ENCODE measurements at regions not wholly inside any gene's neighbourhood (a gene's known extent, or its start where the extent isn't known, plus 50 kb on each side); places are given as distances from the start of the nearest gene placed in this dataset.

DNA sequence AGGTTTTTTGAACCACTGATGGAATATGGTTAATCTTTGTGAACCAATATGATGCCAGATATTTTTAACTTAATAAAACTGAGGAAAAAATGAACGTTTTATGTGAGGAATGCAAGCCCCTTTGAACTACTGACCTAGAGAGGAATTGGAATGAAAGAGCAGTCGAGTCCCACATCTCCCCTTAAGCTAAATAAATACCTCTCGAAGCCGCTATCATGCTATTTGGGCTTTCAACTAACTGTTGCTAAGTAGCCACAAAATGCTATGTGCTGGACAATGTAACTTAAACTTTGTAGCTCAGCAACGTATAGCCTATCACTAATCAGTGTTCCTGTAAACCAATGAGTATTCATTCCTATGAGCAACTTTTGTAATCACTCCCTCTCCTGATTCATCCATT, 1037.2 kb downstream of the SQOR start:
- no peaks in the 10 kb centered on the region for H3K36me3 Mint-ChIP-seq (ENCODE audit: low read depth)

DNA sequence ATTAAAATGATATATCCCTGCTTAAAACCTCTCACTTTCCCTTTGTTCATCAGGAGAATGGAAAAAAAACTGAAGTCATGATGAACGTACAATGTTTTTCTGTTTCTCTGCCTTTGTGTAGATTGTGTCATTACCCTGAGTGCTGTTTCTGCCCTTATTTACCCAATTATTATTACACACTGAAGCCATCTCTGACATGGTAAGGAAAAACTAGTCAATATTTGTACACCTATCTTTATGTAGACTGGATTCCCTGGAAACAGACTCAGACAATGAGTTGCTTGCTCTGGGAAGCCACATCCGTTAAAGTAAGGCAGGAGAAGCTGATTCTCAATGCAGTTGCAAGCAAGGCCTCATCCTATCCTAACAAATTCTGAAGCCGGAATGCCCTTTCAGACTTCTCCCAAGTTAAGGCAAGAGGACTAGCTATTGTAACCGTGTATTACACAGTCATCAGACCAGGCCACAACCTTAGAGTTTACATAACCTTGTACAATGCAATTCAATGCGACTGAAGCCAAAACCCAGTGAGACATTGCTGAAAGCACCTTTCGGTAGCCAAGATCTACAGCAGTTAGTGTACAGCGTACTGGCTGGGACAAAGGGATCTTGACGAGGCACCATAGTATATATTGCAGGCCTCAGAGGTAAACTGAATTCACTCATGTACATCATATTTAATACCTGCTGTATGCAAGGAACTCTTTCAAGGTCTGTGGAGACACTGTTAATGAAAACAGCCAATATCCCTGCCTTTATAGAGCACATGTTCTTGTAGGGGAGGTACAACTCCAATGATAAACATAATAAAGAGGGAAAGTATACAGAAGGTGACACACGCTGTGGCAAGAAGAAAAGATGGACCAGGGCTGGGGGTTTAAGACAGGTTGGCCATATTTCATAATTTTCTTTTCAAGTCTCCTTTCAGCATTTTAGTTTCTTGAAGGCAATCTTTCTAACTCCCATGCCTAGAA, 1040.8 kb upstream of the SEMA6D start:
- no peak for ATAC-seq (replicated peaks)
- H3K27ac Mint-ChIP-seq: no peak overlapping the region
- H3K9me3 Mint-ChIP-seq: peaks cover 7% of the 10 kb centered on the region
- H3K4me1 Mint-ChIP-seq: no peaks in the 10 kb centered on the region
- no peaks in the 10 kb centered on the region for H3K36me3 Mint-ChIP-seq (ENCODE audit: low read depth)
- no peaks in the 10 kb centered on the region for H3K27me3 Mint-ChIP-seq
- no peak overlapping the region for H3K4me3 Mint-ChIP-seq

More for the DNA sequence above, 1037.2 kb downstream of the SQOR start:
- no peak for ATAC-seq (replicated peaks)
- H3K4me1 Mint-ChIP-seq: no peaks in the 10 kb centered on the region
- peaks cover 12% of the 10 kb centered on the region for H3K9me3 Mint-ChIP-seq
- no peak overlapping the region for H3K4me3 Mint-ChIP-seq
- H3K27me3 Mint-ChIP-seq: no peaks in the 10 kb centered on the region
- H3K27ac Mint-ChIP-seq: no peak overlapping the region

DNA sequence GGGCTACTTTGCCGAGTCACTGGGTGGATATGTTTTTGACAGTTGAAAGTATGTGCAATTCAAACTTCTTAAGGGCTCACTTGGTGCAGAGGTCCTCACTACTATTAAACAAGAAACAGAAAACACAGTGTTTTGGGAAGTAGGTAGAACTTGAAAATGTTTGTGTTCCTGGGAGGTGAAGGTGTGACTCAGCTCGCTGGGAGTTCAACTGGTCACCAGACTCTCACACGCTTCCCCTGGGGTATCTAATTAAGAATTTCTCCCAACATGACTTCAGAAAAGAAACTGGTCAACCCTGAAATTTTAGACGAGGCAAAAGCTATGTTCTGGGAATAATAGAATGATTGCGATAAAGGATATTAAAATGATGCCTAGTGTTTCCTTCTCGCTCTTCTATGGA, 1039.8 kb upstream of the SEMA6D start:
- Mint-ChIP-seq H3K9me3 (peaks cover 4% of the 10 kb centered on the region), H3K27me3 (no peaks in the 10 kb centered on the region), H3K4me3 (no peak overlapping the region), H3K4me1 (no peaks in the 10 kb centered on the region), H3K36me3 (ENCODE audit: low read depth) (no peaks in the 10 kb centered on the region), H3K27ac (no peak overlapping the region)
- ATAC-seq (replicated peaks): no peak

DNA sequence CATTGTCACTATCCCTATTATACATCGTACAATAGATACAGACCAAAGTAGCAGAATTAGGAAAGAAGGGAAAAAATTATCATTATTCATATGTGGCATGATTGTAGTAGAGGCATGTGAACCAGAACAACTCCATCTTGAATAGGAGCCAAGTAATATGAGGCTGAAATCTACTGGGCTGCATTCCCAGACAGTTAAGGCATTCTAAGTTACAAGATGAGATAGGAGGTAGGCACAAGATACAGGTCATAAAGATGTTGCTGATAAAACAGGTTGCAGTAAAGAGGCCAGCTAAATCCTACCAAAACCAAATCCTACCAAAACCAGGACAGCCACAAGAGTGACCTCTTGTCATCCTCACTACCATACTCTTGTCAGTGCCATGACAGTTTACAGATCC, 1035.4 kb upstream of the SEMA6D start:
- no peak for ATAC-seq (replicated peaks)
- Mint-ChIP-seq H3K27ac (no peak overlapping the region), H3K4me1 (no peaks in the 10 kb centered on the region), H3K9me3 (no peaks in the 10 kb centered on the region), H3K4me3 (no peak overlapping the region), H3K27me3 (no peaks in the 10 kb centered on the region), H3K36me3 (ENCODE audit: low read depth) (no peaks in the 10 kb centered on the region)

DNA sequence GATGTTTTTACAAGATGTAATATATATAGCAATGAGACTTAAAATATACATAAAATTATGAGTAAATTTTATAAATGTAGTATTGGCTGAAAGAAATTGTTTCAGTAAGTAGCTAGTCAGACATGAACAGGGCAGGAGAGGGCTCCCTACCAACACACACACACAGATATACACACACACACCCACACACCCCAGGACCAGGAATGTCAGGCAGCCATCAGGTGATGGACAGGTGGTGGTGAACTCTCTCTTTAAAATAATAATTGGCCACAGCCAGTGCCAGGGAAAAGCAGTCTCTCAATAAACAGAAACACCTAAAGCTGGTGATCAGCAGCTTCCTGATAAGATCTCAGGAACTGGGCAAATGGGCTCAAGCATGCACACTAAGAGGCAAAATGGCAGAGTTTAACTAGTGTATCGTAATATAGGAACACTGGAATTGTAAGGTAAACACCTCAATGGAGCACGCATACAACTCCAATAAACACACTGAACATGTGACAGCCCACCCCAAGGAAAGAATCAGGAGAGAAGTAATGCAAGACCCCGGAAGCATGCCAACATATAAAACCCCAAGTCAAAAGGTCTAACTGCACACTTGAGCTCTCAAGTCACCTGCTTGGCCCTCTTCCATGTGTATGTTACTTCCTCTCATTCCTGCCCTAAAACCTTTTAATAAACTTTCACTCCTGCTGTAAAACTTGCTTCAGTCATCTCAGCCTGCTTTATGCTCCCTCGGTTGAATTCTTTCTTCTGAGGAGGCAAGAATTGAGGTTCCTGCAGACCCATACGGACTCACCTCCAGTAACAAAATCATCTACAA, 1034.1 kb upstream of the SEMA6D start:
- Mint-ChIP-seq H3K4me3 (no peak overlapping the region), H3K27ac (no peak overlapping the region), H3K27me3 (no peaks in the 10 kb centered on the region), H3K36me3 (ENCODE audit: low read depth) (no peaks in the 10 kb centered on the region), H3K4me1 (no peaks in the 10 kb centered on the region), H3K9me3 (peaks cover 1% of the 10 kb centered on the region)
- no peak for ATAC-seq (replicated peaks)

- H3K4me1 Mint-ChIP-seq: no peaks in the 10 kb centered on the region
- H3K27ac Mint-ChIP-seq: no peak overlapping the region
- no peaks in the 10 kb centered on the region for H3K36me3 Mint-ChIP-seq (ENCODE audit: low read depth)
- no peak for ATAC-seq (replicated peaks)
- no peak overlapping the region for H3K4me3 Mint-ChIP-seq
- no peaks in the 10 kb centered on the region for H3K27me3 Mint-ChIP-seq
- peaks cover 3% of the 10 kb centered on the region for H3K9me3 Mint-ChIP-seq
These were observed 1032.2 kb upstream of the SEMA6D start for GRCh38 chr15:46685096-46685495.

GRCh38 chr15:46685681-46686080, 1031.6 kb upstream of the SEMA6D start:
- H3K27ac Mint-ChIP-seq: no peak overlapping the region
- no peaks in the 10 kb centered on the region for H3K27me3 Mint-ChIP-seq
- H3K36me3 Mint-ChIP-seq (ENCODE audit: low read depth): no peaks in the 10 kb centered on the region
- ATAC-seq (replicated peaks): no peak
- no peak overlapping the region for H3K4me3 Mint-ChIP-seq
- H3K4me1 Mint-ChIP-seq: no peaks in the 10 kb centered on the region
- peaks cover 9% of the 10 kb centered on the region for H3K9me3 Mint-ChIP-seq

GRCh38 chr15:46696281-46696680, 1021.0 kb upstream of the SEMA6D start:
- Mint-ChIP-seq H3K27me3 (no peaks in the 10 kb centered on the region), H3K4me3 (no peak overlapping the region), H3K9me3 (peaks cover 13% of the 10 kb centered on the region), H3K4me1 (no peaks in the 10 kb centered on the region), H3K36me3 (ENCODE audit: low read depth) (no peaks in the 10 kb centered on the region), H3K27ac (no peak overlapping the region)
- no peak for ATAC-seq (replicated peaks)

- H3K4me1 Mint-ChIP-seq: no peaks in the 10 kb centered on the region
- no peak for ATAC-seq (replicated peaks)
- H3K4me3 Mint-ChIP-seq: no peak overlapping the region
- H3K36me3 Mint-ChIP-seq (ENCODE audit: low read depth): no peaks in the 10 kb centered on the region
- H3K9me3 Mint-ChIP-seq: peaks cover 15% of the 10 kb centered on the region
- no peaks in the 10 kb centered on the region for H3K27me3 Mint-ChIP-seq
- H3K27ac Mint-ChIP-seq: no peak overlapping the region
These were observed 1016.0 kb upstream of the SEMA6D start for GRCh38 chr15:46701346-46701745.

- Mint-ChIP-seq H3K27me3 (no peaks in the 10 kb centered on the region), H3K4me1 (no peaks in the 10 kb centered on the region), H3K36me3 (ENCODE audit: low read depth) (no peaks in the 10 kb centered on the region), H3K27ac (no peak overlapping the region), H3K9me3 (peaks cover 15% of the 10 kb centered on the region), H3K4me3 (no peak overlapping the region)
- no peak for ATAC-seq (replicated peaks)
These were observed 1015.4 kb upstream of the SEMA6D start for GRCh38 chr15:46701896-46702295.

DNA sequence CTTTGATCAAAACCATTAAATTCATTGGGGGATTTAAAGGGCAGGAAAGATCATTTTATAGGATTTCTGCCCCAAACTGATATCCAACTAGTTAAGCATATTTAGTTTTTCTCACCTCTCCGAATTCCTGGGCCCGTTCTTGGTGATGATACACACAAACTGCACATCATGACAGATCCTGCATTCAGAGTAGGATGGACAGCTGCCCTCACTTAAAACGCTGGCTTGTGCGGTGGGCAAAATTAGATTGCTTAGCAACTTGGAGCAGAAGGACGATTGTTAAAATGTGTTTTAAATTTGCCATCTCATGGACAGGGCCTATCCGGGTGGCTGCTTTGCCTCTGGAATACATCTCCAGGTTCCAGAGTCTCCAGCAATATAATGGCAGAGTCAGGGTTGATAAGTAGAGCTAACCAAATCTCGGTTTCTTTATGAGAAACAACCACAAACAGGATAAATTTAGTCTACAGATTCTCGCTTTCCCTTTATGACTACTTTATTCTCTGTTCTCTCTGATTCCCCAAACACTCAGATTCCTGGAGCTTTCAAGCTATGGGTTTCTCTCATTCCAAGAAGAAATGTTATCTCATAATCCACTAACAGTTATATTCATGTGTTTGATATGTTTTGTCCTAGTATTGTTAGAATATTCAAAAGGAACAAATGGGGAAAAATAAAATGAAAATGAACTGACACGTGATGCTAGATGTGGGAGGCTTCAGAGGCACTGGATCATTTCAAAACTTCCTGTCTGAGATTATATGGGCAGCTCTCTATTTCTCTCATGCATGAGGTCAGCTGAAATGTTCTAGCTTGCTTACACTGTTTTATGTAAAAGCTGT, 1014.1 kb upstream of the SEMA6D start:
- no peak for ATAC-seq (replicated peaks)
- Mint-ChIP-seq H3K36me3 (ENCODE audit: low read depth) (no peaks in the 10 kb centered on the region), H3K27ac (no peak overlapping the region), H3K4me3 (no peak overlapping the region), H3K9me3 (peaks cover 19% of the 10 kb centered on the region), H3K27me3 (no peaks in the 10 kb centered on the region), H3K4me1 (no peaks in the 10 kb centered on the region)

- Mint-ChIP-seq H3K9me3 (peaks cover 21% of the 10 kb centered on the region), H3K4me3 (no peak overlapping the region), H3K36me3 (ENCODE audit: low read depth) (no peaks in the 10 kb centered on the region), H3K27ac (no peak overlapping the region), H3K27me3 (no peaks in the 10 kb centered on the region), H3K4me1 (no peaks in the 10 kb centered on the region)
- no peak for ATAC-seq (replicated peaks)
These were observed 1013.3 kb upstream of the SEMA6D start for GRCh38 chr15:46703871-46704637.

- no peaks in the 10 kb centered on the region for H3K27me3 Mint-ChIP-seq
- no peak overlapping the region for H3K4me3 Mint-ChIP-seq
- no peak for ATAC-seq (replicated peaks)
- H3K9me3 Mint-ChIP-seq: peaks cover 21% of the 10 kb centered on the region
- no peaks in the 10 kb centered on the region for H3K4me1 Mint-ChIP-seq
- H3K36me3 Mint-ChIP-seq (ENCODE audit: low read depth): no peaks in the 10 kb centered on the region
- no peak overlapping the region for H3K27ac Mint-ChIP-seq
These were observed 1009.9 kb upstream of the SEMA6D start for GRCh38 chr15:46707452-46707851.

- H3K4me3 Mint-ChIP-seq: no peak overlapping the region
These were observed 1009.1 kb upstream of the SEMA6D start for GRCh38 chr15:46708226-46708625.

More at GRCh38 chr15:46708226-46708625, 1009.1 kb upstream of the SEMA6D start:
- Mint-ChIP-seq H3K4me1 (no peaks in the 10 kb centered on the region), H3K36me3 (ENCODE audit: low read depth) (no peaks in the 10 kb centered on the region), H3K27me3 (no peaks in the 10 kb centered on the region), H3K9me3 (peaks cover 21% of the 10 kb centered on the region), H3K27ac (no peak overlapping the region)
- ATAC-seq (replicated peaks): no peak
